Suprapubic skin (tissue), 4 donors: ENCODE measurements at regions not wholly inside any gene's neighbourhood (a gene's known extent, or its start where the extent isn't known, plus 50 kb on each side); places are given as distances from the start of the nearest gene placed in this dataset.

Source experiments
- EP300 ChIP-seq: sonication (generic); formaldehyde crosslinking; IDR thresholded peaks from one replicate; pipeline ENCODE4 v1.6.1; 2017; ENCODE audit warnings: antibody characterized with exemption
- POLR2A ChIP-seq, 2 donors: fragments of 450-650 bp; IDR thresholded peaks; one replicate each; pipeline ENCODE4 v1.6.1; 2017; ENCODE audit warnings: antibody characterized with exemption in 2 of 2, mild to moderate bottlenecking in 2 of 2, moderate library complexity in 2 of 2
- POLR2AphosphoS5 ChIP-seq, 3 donors: sonication (generic); formaldehyde crosslinking; IDR thresholded peaks; one replicate each; pipeline ENCODE4 v1.6.1; 2017; ENCODE audit warnings: antibody characterized with exemption in 3 of 3
- TF ChIP-seq, protein P1 (sequence below), 2 donors: fragments of 200-600 bp in 1 of 2; fragments of 450-650 bp in 1 of 2; sonication (generic) in 1 of 2; IDR thresholded peaks; one replicate each; pipeline ENCODE4 v1.5.1; 2016 to 2019; ENCODE audit warnings: antibody characterized with exemption in 2 of 2, mild to moderate bottlenecking in 1 of 2, moderate library complexity in 1 of 2

GRCh38 chr10:55214608-55215007 lies 413.6 kb upstream of the PCDH15 start:
- TF ChIP-seq, protein P1, sequence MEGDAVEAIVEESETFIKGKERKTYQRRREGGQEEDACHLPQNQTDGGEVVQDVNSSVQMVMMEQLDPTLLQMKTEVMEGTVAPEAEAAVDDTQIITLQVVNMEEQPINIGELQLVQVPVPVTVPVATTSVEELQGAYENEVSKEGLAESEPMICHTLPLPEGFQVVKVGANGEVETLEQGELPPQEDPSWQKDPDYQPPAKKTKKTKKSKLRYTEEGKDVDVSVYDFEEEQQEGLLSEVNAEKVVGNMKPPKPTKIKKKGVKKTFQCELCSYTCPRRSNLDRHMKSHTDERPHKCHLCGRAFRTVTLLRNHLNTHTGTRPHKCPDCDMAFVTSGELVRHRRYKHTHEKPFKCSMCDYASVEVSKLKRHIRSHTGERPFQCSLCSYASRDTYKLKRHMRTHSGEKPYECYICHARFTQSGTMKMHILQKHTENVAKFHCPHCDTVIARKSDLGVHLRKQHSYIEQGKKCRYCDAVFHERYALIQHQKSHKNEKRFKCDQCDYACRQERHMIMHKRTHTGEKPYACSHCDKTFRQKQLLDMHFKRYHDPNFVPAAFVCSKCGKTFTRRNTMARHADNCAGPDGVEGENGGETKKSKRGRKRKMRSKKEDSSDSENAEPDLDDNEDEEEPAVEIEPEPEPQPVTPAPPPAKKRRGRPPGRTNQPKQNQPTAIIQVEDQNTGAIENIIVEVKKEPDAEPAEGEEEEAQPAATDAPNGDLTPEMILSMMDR (IDR thresholded peaks at IDR 0.05): no peak
- TF ChIP-seq POLR2A (IDR thresholded peaks at IDR 0.05) (no peak), POLR2AphosphoS5 (IDR thresholded peaks at IDR 0.05) (no peak), EP300 (no peak)
